PC-9 (cell line): ENCODE measurements at regions not wholly inside any gene's neighbourhood (a gene's known extent, or its start where the extent isn't known, plus 50 kb on each side); places are given as distances from the start of the nearest gene placed in this dataset.

Source experiments
- BruUV-seq: library from RNA; stranded (reverse); fragments of 400-500 nt; replicated peaks from 2 replicates; lab custom pipeline; 2021; lab: Mats Ljungman, UMichigan
- CTCF ChIA-PET: fragments of 300-600 bp; sonication (Branson Sonifier 250); formaldehyde crosslinking; loops from one replicate; lab custom pipeline; 2022; ENCODE audit warnings: antibody characterized with exemption; lab: Charles Lee
- POLR2A ChIA-PET: fragments of 300-600 bp; sonication (Branson Sonifier 250); formaldehyde crosslinking; loops from one replicate; lab custom pipeline; 2022; ENCODE audit warnings: antibody characterized with exemption; ENCODE audit not compliant: unreplicated experiment; lab: Charles Lee
- DNase-seq, 2 experiments: peaks; one replicate each; pipeline versions ENCODE4 v3.0.0 to v3.0.0-alpha.2; 2015 to 2022; ENCODE audit warnings: mixed read lengths in 1 of 2
- H2AFZ ChIP-seq: fragments of 200-600 bp; sonication (generic); 2 replicates; pipeline ENCODE4 v1.8.1; 2017; ENCODE audit warnings: antibody characterized with exemption
- H3F3A ChIP-seq: fragments of 200-600 bp; sonication (generic); 2 replicates; pipeline ENCODE4 v1.8.1; 2017; ENCODE audit warnings: antibody characterized with exemption, mild to moderate bottlenecking, low read depth; ENCODE audit not compliant: insufficient read depth
- H3K27ac ChIP-seq: fragments of 200-600 bp; sonication (generic); 2 replicates; pipeline ENCODE4 v1.6.1; 2016; ENCODE audit warnings: mixed run types
- H3K27me3 ChIP-seq: fragments of 200-600 bp; sonication (generic); 2 replicates; pipeline ENCODE4 v1.6.1; 2016; ENCODE audit warnings: low read depth, mixed run types; ENCODE audit not compliant: insufficient read depth
- H3K36me3 ChIP-seq: fragments of 200-600 bp; sonication (generic); 2 replicates; pipeline ENCODE4 v1.6.1; 2016; ENCODE audit warnings: low read depth, mixed run types
- H3K4me1 ChIP-seq: fragments of 200-600 bp; sonication (generic); replicated peaks from 2 replicates; pipeline ENCODE4 v1.6.1; 2016; ENCODE audit warnings: mixed run types; ENCODE audit not compliant: insufficient read depth
- H3K4me2 ChIP-seq: fragments of 200-600 bp; sonication (generic); 2 replicates; pipeline ENCODE4 v1.6.1; 2017; ENCODE audit warnings: mixed run types
- H3K4me3 ChIP-seq: fragments of 200-600 bp; sonication (generic); 2 replicates; pipeline ENCODE4 v1.6.1; 2016; ENCODE audit warnings: mixed run types
- H3K79me2 ChIP-seq: fragments of 200-600 bp; sonication (generic); 2 replicates; pipeline ENCODE4 v1.6.1; 2017; ENCODE audit warnings: low read depth, mixed run types
- H3K9me2 ChIP-seq: fragments of 200-600 bp; sonication (generic); 2 replicates; pipeline ENCODE4 v1.8.1; 2017; ENCODE audit warnings: mild to moderate bottlenecking; ENCODE audit not compliant: insufficient read depth
- H3K9me3 ChIP-seq: fragments of 200-600 bp; sonication (generic); 2 replicates; pipeline ENCODE4 v1.8.1; 2016; ENCODE audit warnings: low read depth; ENCODE audit not compliant: insufficient read depth
- H4K20me1 ChIP-seq: fragments of 200-600 bp; sonication (generic); 2 replicates; pipeline ENCODE4 v1.8.1; 2017; ENCODE audit not compliant: insufficient read depth
- EZH2 ChIP-seq: fragments of 200-600 bp; sonication (generic); IDR thresholded peaks from 2 replicates; pipeline ENCODE4 v1.8.0; 2017; ENCODE audit warnings: antibody characterized with exemption, low read depth
- intact Hi-C: fragments of 100-400 bp; cut with micrococcal nuclease; formaldehyde crosslinking; loops from one replicate; pipeline ENCODE4 v1.10.0; 2022; ENCODE audit not compliant: unreplicated experiment
- TF ChIP-seq, protein P1 (sequence below): fragments of 200-600 bp; sonication (generic); conservative IDR thresholded peaks from 2 replicates; pipeline ENCODE4 v1.6.1; 2017; ENCODE audit warnings: mixed run types, antibody characterized with exemption, mild to moderate bottlenecking, moderate library complexity

- Histone ChIP-seq H4K20me1 (no peaks in the 10 kb centered on the region), H3K36me3 (no peaks in the 10 kb centered on the region), H3F3A (no peaks in the 10 kb centered on the region), H3K9me2 (no peaks in the 10 kb centered on the region), H3K79me2 (no peaks in the 10 kb centered on the region), H3K4me2 (no peak overlapping the region), H3K4me1 (no peaks in the 10 kb centered on the region), H3K27me3 (no peaks in the 10 kb centered on the region), H3K9me3 (no peaks in the 10 kb centered on the region; the same call in 1 of the 2 replicates), H3K27ac (no peak overlapping the region), H2AFZ (no peak overlapping the region), H3K4me3 (no peak overlapping the region)
- ChIA-PET CTCF (no interaction called here), POLR2A (no interaction called here)
- no peak for DNase-seq
- no TSS peak for BruUV-seq
- intact Hi-C loops, result no loop called here
- TF ChIP-seq EZH2, result no peak
- TF ChIP-seq, protein P1, sequence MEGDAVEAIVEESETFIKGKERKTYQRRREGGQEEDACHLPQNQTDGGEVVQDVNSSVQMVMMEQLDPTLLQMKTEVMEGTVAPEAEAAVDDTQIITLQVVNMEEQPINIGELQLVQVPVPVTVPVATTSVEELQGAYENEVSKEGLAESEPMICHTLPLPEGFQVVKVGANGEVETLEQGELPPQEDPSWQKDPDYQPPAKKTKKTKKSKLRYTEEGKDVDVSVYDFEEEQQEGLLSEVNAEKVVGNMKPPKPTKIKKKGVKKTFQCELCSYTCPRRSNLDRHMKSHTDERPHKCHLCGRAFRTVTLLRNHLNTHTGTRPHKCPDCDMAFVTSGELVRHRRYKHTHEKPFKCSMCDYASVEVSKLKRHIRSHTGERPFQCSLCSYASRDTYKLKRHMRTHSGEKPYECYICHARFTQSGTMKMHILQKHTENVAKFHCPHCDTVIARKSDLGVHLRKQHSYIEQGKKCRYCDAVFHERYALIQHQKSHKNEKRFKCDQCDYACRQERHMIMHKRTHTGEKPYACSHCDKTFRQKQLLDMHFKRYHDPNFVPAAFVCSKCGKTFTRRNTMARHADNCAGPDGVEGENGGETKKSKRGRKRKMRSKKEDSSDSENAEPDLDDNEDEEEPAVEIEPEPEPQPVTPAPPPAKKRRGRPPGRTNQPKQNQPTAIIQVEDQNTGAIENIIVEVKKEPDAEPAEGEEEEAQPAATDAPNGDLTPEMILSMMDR, result no peak
Measured at GRCh38 chr6:74646461-74646860, 559.4 kb downstream of the COL12A1 start.

DNA sequence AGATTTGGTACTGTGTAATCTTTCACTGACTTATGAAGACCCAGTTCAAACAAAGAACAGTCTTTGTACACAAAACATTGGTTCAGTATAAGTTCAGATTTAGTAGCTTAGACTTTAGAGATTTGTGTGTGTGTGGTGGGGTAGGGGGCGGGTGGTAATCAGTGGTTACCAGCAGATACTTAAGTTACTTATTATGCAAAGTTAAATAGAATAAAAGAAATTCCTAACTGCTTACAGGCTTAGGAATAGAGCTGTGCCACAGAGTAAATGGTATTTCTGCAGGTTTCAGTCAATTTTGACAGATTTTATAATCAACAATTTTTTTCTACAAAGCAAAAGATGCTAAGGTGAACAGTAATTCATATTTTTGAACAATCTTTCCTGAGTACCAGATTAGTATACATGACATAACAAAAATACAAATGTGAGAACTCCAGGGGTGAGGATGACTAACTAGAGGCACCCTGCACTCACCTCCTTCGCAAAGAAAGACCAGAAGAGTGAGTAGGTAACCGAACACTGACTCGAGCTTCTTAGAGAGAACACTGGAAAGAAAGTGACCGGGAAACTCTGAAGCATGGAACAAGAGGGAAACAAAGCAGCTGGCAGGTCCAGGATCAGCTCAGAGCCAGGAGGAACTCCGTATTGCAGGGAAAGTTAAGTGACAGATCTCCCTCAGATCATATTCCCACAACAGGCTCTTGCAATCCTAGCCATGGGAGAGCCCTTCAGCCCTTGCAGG lies 560.6 kb downstream of the COL12A1 start:
- intact Hi-C loops, result no loop called here
- TF ChIP-seq, protein P1, result no peak
- no peak for TF ChIP-seq EZH2
- Histone ChIP-seq H3K79me2 (no peaks in the 10 kb centered on the region), H3K4me1 (no peaks in the 10 kb centered on the region), H3K4me3 (no peak overlapping the region), H3K9me3 (no peaks in the 10 kb centered on the region; the same call in 1 of the 2 replicates), H3K9me2 (no peaks in the 10 kb centered on the region), H2AFZ (no peak overlapping the region), H3K27me3 (no peaks in the 10 kb centered on the region), H3K36me3 (no peaks in the 10 kb centered on the region), H3K27ac (no peak overlapping the region), H4K20me1 (no peaks in the 10 kb centered on the region), H3F3A (no peaks in the 10 kb centered on the region), H3K4me2 (no peak overlapping the region)
- CTCF ChIA-PET, result no interaction called here
- no peak for DNase-seq
- no TSS peak for BruUV-seq
- POLR2A ChIA-PET, result interaction anchor here (0.6 kb wide), 1 partner anchor 976 kb away, joined by 7 read pairs; no protein-coding TSS in a partner anchor

DNA sequence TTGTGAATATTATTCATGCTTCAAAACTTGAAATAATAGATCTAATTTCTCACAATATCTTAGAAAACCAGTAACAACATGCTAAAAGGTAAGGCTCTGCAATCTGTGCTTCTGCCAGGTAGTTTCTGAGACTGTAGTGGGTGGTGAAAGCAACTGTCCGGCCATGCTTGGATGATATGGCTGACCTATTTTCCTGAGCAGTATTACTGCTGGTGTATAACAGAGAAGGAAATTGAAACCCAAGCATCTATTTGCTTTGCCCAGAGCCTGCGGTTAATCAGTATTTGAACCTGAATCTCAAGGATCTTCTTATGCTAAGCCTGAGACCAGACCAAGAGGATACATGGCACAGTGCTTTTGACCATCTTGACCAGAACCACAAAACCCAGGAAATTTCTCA lies 563.8 kb downstream of the COL12A1 start:
- Histone ChIP-seq H3K4me1 (no peaks in the 10 kb centered on the region), H3K79me2 (no peaks in the 10 kb centered on the region), H3K4me3 (no peak overlapping the region), H3K9me2 (no peaks in the 10 kb centered on the region), H3K27me3 (no peaks in the 10 kb centered on the region), H3K36me3 (no peaks in the 10 kb centered on the region), H2AFZ (no peak overlapping the region), H4K20me1 (no peaks in the 10 kb centered on the region), H3K27ac (no peak overlapping the region), H3F3A (no peaks in the 10 kb centered on the region), H3K9me3 (no peaks in the 10 kb centered on the region), H3K4me2 (no peak overlapping the region)
- intact Hi-C loops, result no loop called here
- BruUV-seq, result no TSS peak
- ChIA-PET CTCF (no interaction called here), POLR2A (no interaction called here)
- DNase-seq, result no peak
- no peak for TF ChIP-seq EZH2
- TF ChIP-seq, protein P1, result no peak
